HepG2 (cell line): ENCODE measurements at regions not wholly inside any gene's neighbourhood (a gene's known extent, or its start where the extent isn't known, plus 50 kb on each side); places are given as distances from the start of the nearest gene placed in this dataset.

Experiments used
- ATAC-seq: fragments of 200-7000 bp; cut with Tn5 transposase; 3 replicates; pipeline ENCODE4 v1.9.1; 2020; ENCODE audit warnings: mild to moderate bottlenecking, moderate library complexity
- BruUV-seq: library from RNA; stranded (reverse); fragments of 400-500 nt; replicated peaks from 2 replicates; lab custom pipeline; 2021; lab: Mats Ljungman, UMichigan
- CTCF ChIA-PET: fragments of 300-600 bp; formaldehyde crosslinking; extraction: SDS; loops from one replicate; lab custom pipeline; 2021; ENCODE audit warnings: low total read pairs, inconsistent platforms, low intra/inter-chr PET ratio; lab: Yijun Ruan, JAX
- POLR2A ChIA-PET: fragments of 350-600 bp; sonication (Branson Sonifier 250); formaldehyde crosslinking; loops from one replicate; lab custom pipeline; 2020; ENCODE audit warnings: antibody characterized with exemption, inconsistent platforms; lab: Yijun Ruan, JAX
- DNase-seq: peaks from one replicate; pipeline ENCODE4 v3.0.0-alpha.2; 2015; ENCODE audit warnings: low spot score
- FAIRE-seq: peaks from 3 replicates; lab custom pipeline; 2011; peaks lifted over from hg19 to GRCh38; lab: Jason Lieb, UNC
- H2AFZ ChIP-seq: one replicate; pipeline ENCODE4 v1.6.1; 2011; ENCODE audit warnings: low read length, inconsistent platforms
- H3K27ac ChIP-seq: fragments of 300-600 bp; 3 replicates; pipeline ENCODE4 v1.8.0; 2011; ENCODE audit warnings: mixed run types, mild to moderate bottlenecking, mixed read lengths, low read length, inconsistent platforms; ENCODE audit not compliant: insufficient read depth; ENCODE audit errors: extremely low read length
- H3K27me3 ChIP-seq, 2 experiments: fragments of 200-600 bp in 1 of 2; 2 replicates in 1 of 2; 3 replicates in 1 of 2; pipeline versions ENCODE4 v1.6.0 to v1.8.0; 2011; ENCODE audit warnings: low read length in 2 of 2, mild to moderate bottlenecking in 2 of 2, moderate library complexity in 2 of 2, inconsistent platforms in 1 of 2; ENCODE audit not compliant: insufficient read depth in 2 of 2, control insufficient read depth in 1 of 2
- H3K36me3 ChIP-seq, 2 experiments: fragments of 200-600 bp in 1 of 2; replicated peaks in 1 of 2; 2 replicates in 1 of 2; 3 replicates in 1 of 2; pipeline versions ENCODE4 v1.5.1 to v1.8.0; 2011; ENCODE audit warnings: low read length in 2 of 2, inconsistent platforms in 1 of 2; ENCODE audit not compliant: insufficient read depth in 2 of 2, control insufficient read depth in 1 of 2
- H3K4me1 ChIP-seq: 2 replicates; pipeline ENCODE4 v1.5.1; 2012; ENCODE audit warnings: low read length, inconsistent platforms; ENCODE audit not compliant: insufficient read depth
- H3K4me2 ChIP-seq: 2 replicates; pipeline ENCODE4 v1.6.0; 2011; ENCODE audit warnings: low read depth, low read length, inconsistent platforms
- H3K4me3 ChIP-seq, 3 experiments: fragments of 200-600 bp in 1 of 3; sonication (generic), shearing (Covaris generic) in 1 of 3; replicated peaks in 1 of 3; 2 replicates each; pipeline ENCODE4 v1.5.1; 2011 to 2016; ENCODE audit warnings: low read length in 3 of 3, inconsistent platforms in 2 of 3, low read depth in 2 of 3, mild to moderate bottlenecking in 2 of 3, control low read depth in 1 of 3, mixed read lengths in 1 of 3; ENCODE audit not compliant: insufficient read depth in 1 of 3
- H3K79me2 ChIP-seq: one replicate; pipeline ENCODE4 v1.6.1; 2011; ENCODE audit warnings: low read length, inconsistent platforms; ENCODE audit not compliant: insufficient read depth
- H3K9ac ChIP-seq: 2 replicates; pipeline ENCODE4 v1.6.0; 2011; ENCODE audit warnings: mild to moderate bottlenecking, low read depth, low read length, inconsistent platforms; ENCODE audit not compliant: insufficient read depth
- H3K9me3 ChIP-seq: 2 replicates; pipeline ENCODE4 v1.5.1; 2012; ENCODE audit warnings: mild to moderate bottlenecking, low read length
- H4K20me1 ChIP-seq: 2 replicates; pipeline ENCODE4 v1.6.0; 2011; ENCODE audit warnings: inconsistent platforms, mild to moderate bottlenecking, low read length, moderate library complexity; ENCODE audit not compliant: insufficient read depth
- DNMT1 ChIP-seq: sonication (generic); formaldehyde crosslinking; IDR thresholded peaks from 2 replicates; pipeline ENCODE4 v1.5.1; 2020; ENCODE audit warnings: mild to moderate bottlenecking, missing genetic modification reagents
- KDM3A ChIP-seq: IDR thresholded peaks from 2 replicates; pipeline ENCODE4 v1.6.1; 2018; ENCODE audit warnings: low read depth, missing compliant biosample characterization
- ZNF317 ChIP-seq: sonication (generic); formaldehyde crosslinking; IDR thresholded peaks from 2 replicates; pipeline ENCODE4 v1.5.0; 2020; ENCODE audit warnings: mild to moderate bottlenecking, missing genetic modification reagents
- ZNF484 ChIP-seq: sonication (generic); formaldehyde crosslinking; IDR thresholded peaks from 2 replicates; pipeline ENCODE4 v1.5.1; 2020; ENCODE audit warnings: mild to moderate bottlenecking, low read depth, missing genetic modification reagents, borderline replicate concordance
- ZNF562 ChIP-seq: sonication (generic); formaldehyde crosslinking; IDR thresholded peaks from 2 replicates; pipeline ENCODE4 v1.8.0; 2022; ENCODE audit warnings: missing genetic modification reagents, borderline replicate concordance
- ZNF672 ChIP-seq: sonication (generic); formaldehyde crosslinking; IDR thresholded peaks from 2 replicates; pipeline ENCODE4 v1.8.1; 2022; ENCODE audit warnings: missing genetic modification reagents
- ZSCAN22 ChIP-seq: sonication (generic); formaldehyde crosslinking; IDR thresholded peaks from 2 replicates; pipeline ENCODE4 v1.4.0; 2020; ENCODE audit warnings: mild to moderate bottlenecking, missing genetic modification reagents
- WGBS: methylation state at CpG from one replicate; pipeline ENCODE4 v1.1.6; 2017; ENCODE audit warnings: low lambda C conversion rate; 5-methylcytosine and 5-hydroxymethylcytosine counted together
- in situ Hi-C: cut with HindIII; loops from 2 replicates; pipeline ENCODE4 v1.10.0; 2017; ENCODE audit warnings: low pct_unique_long_range_greater_than_20kb; ENCODE audit not compliant: extremely low pct_ligation_motif_present
- intact Hi-C: fragments of 100-400 bp; cut with micrococcal nuclease; formaldehyde crosslinking; loops from one replicate; pipeline ENCODE4 v1.10.0; 2022; ENCODE audit not compliant: unreplicated experiment
- TF ChIP-seq, protein P1 (sequence below), 2 experiments: fragments of 450-650 bp in 1 of 2; sonication (generic) in 1 of 2; formaldehyde crosslinking in 1 of 2; IDR thresholded peaks; 2 replicates each; pipeline versions ENCODE4 v1.6.1 to v1.8.0; 2016 to 2022; ENCODE audit warnings: antibody characterized with exemption in 1 of 2, mild to moderate bottlenecking in 1 of 2, missing genetic modification reagents in 1 of 2
- TF ChIP-seq, protein P2 (sequence below): sonication (generic); formaldehyde crosslinking; IDR thresholded peaks from 2 replicates; pipeline ENCODE4 v1.4.0; 2020; ENCODE audit warnings: missing genetic modification reagents, mild to moderate bottlenecking, borderline replicate concordance
- TF ChIP-seq, protein P3 (sequence below): sonication (generic); formaldehyde crosslinking; IDR thresholded peaks from 2 replicates; pipeline ENCODE4 v1.5.0; 2020; ENCODE audit warnings: mild to moderate bottlenecking, missing genetic modification reagents, moderate library complexity

DNA sequence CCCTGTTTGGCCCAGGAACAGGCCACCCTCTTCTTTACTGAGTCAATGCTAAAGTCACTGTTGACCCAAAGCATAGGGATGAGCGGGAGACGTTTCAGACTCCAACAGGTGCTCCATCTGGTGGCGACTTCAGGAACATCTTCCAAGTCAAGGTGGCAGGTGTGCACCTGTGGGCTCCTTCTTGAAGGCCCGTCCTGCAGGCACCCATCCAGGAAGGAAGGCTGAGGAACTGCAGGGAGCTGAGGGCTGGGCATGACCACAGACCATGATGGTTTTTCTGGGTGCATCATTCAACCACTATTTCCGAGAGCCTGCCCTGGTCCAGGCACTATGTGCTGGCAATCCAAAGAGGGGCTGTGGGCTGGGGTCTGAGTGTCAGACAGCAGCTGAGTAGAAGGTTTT is 142.8 kb downstream of the NDUFA10 start:
- in situ Hi-C loops, result no loop called here
- TF ChIP-seq ZNF317 (CRISPR knock-in tag), result 0 out of 2 replicates have a peak, but pooled peaks have one; percentile 26
- TF ChIP-seq, protein P1, sequence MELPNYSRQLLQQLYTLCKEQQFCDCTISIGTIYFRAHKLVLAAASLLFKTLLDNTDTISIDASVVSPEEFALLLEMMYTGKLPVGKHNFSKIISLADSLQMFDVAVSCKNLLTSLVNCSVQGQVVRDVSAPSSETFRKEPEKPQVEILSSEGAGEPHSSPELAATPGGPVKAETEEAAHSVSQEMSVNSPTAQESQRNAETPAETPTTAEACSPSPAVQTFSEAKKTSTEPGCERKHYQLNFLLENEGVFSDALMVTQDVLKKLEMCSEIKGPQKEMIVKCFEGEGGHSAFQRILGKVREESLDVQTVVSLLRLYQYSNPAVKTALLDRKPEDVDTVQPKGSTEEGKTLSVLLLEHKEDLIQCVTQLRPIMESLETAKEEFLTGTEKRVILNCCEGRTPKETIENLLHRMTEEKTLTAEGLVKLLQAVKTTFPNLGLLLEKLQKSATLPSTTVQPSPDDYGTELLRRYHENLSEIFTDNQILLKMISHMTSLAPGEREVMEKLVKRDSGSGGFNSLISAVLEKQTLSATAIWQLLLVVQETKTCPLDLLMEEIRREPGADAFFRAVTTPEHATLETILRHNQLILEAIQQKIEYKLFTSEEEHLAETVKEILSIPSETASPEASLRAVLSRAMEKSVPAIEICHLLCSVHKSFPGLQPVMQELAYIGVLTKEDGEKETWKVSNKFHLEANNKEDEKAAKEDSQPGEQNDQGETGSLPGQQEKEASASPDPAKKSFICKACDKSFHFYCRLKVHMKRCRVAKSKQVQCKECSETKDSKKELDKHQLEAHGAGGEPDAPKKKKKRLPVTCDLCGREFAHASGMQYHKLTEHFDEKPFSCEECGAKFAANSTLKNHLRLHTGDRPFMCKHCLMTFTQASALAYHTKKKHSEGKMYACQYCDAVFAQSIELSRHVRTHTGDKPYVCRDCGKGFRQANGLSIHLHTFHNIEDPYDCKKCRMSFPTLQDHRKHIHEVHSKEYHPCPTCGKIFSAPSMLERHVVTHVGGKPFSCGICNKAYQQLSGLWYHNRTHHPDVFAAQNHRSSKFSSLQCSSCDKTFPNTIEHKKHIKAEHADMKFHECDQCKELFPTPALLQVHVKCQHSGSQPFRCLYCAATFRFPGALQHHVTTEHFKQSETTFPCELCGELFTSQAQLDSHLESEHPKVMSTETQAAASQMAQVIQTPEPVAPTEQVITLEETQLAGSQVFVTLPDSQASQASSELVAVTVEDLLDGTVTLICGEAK (IDR thresholded peaks at IDR 0.05), result no peak
- TF ChIP-seq, protein P1 (CRISPR knock-in tag; IDR thresholded peaks at IDR 0.05), result 0 out of 2 replicates have a peak, but pooled peaks have one; percentile 12
- no peak for TF ChIP-seq KDM3A (CRISPR knock-in tag)
- TF ChIP-seq, protein P2, sequence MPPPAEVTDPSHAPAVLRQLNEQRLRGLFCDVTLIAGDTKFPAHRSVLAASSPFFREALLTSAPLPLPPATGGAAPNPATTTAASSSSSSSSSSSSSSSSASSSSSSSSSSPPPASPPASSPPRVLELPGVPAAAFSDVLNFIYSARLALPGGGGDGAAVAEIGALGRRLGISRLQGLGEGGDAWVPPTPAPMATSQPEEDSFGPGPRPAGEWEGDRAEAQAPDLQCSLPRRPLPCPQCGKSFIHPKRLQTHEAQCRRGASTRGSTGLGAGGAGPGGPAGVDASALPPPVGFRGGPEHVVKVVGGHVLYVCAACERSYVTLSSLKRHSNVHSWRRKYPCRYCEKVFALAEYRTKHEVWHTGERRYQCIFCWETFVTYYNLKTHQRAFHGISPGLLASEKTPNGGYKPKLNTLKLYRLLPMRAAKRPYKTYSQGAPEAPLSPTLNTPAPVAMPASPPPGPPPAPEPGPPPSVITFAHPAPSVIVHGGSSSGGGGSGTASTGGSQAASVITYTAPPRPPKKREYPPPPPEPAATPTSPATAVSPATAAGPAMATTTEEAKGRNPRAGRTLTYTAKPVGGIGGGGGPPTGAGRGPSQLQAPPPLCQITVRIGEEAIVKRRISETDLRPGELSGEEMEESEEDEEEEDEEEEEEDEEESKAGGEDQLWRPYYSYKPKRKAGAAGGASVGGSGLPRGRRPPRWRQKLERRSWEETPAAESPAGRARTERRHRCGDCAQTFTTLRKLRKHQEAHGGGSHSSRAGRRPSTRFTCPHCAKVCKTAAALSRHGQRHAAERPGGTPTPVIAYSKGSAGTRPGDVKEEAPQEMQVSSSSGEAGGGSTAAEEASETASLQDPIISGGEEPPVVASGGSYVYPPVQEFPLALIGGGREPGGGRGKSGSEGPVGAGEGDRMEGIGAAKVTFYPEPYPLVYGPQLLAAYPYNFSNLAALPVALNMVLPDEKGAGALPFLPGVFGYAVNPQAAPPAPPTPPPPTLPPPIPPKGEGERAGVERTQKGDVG (CRISPR knock-in tag), result 0 out of 2 replicates have a peak, but pooled peaks have one; percentile 19
- TF ChIP-seq ZNF672 (CRISPR knock-in tag), result no peak
- TF ChIP-seq, protein P3, sequence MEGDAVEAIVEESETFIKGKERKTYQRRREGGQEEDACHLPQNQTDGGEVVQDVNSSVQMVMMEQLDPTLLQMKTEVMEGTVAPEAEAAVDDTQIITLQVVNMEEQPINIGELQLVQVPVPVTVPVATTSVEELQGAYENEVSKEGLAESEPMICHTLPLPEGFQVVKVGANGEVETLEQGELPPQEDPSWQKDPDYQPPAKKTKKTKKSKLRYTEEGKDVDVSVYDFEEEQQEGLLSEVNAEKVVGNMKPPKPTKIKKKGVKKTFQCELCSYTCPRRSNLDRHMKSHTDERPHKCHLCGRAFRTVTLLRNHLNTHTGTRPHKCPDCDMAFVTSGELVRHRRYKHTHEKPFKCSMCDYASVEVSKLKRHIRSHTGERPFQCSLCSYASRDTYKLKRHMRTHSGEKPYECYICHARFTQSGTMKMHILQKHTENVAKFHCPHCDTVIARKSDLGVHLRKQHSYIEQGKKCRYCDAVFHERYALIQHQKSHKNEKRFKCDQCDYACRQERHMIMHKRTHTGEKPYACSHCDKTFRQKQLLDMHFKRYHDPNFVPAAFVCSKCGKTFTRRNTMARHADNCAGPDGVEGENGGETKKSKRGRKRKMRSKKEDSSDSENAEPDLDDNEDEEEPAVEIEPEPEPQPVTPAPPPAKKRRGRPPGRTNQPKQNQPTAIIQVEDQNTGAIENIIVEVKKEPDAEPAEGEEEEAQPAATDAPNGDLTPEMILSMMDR (CRISPR knock-in tag), result peak; percentile 88
- TF ChIP-seq ZNF484 (CRISPR knock-in tag), result no peak
- TF ChIP-seq DNMT1 (CRISPR knock-in tag), result no peak
- TF ChIP-seq ZNF562, result no peak
- TF ChIP-seq ZSCAN22 (CRISPR knock-in tag), result no peak

More for the DNA sequence above, 142.8 kb downstream of the NDUFA10 start:
- DNase-seq (peak; percentile 55), FAIRE-seq (peak; percentile 89), ATAC-seq (peak; percentile 92)
- CTCF ChIA-PET, result interaction anchor here (0.6 kb wide), 1 partner anchor 9 kb away, joined by 3 read pairs; no protein-coding TSS in a partner anchor
- no peak overlapping the region for H3K9ac ChIP-seq
- no peak overlapping the region for H3K27ac ChIP-seq
- intact Hi-C loops, result loop anchor here (10.0 kb wide), 1 partner anchor 848 kb away; no protein-coding TSS in a partner anchor
- no peaks in the 10 kb centered on the region for H3K36me3 ChIP-seq
- 0% methylated on average over 4 of the region's 5 CpGs for WGBS
- no peaks in the 10 kb centered on the region for H3K4me1 ChIP-seq
- H4K20me1 ChIP-seq, result no peaks in the 10 kb centered on the region
- BruUV-seq, result no TSS peak
- POLR2A ChIA-PET, result no interaction called here
- no peak overlapping the region for H3K4me3 ChIP-seq
- H3K4me2 ChIP-seq, result no peak overlapping the region
- no peaks in the 10 kb centered on the region for H3K79me2 ChIP-seq
- H3K9me3 ChIP-seq, result peaks cover 18% of the 10 kb centered on the region
- peaks cover 3 to 17% of the 10 kb centered on the region in 2 experiments; a peak in 3 of 5 replicates for H3K27me3 ChIP-seq
- H2AFZ ChIP-seq, result no peak overlapping the region
